ENCODE measurements at regions not wholly inside any gene's neighbourhood (a gene's known extent, or its start where the extent isn't known, plus 50 kb on each side); places are given as distances from the start of the nearest gene placed in this dataset.
A peak's percentile ranks its signal among the peaks of the same experiment; 100 is the strongest.

- Mint-ChIP-seq H3K4me1 (peaks cover 35% of the 10 kb centered on the region), H3K36me3 (no peaks in the 10 kb centered on the region), H3K27ac (no peak overlapping the region), H3K4me3 (no peak overlapping the region), H3K27me3 (ENCODE audit: low read depth in 3 of 3) (peaks cover 2 to 6% (median 3%) of the 10 kb centered on the region in 3 donors), H3K9me3 (no peaks in the 10 kb centered on the region)
- Histone ChIP-seq H2AFZ (ENCODE audit: insufficient read depth, low read depth, low read length, poor library complexity, severe bottlenecking) (no peak overlapping the region), H3K4me2 (replicated peaks; ENCODE audit: extremely low read depth, low read length, poor library complexity, severe bottlenecking) (no peak overlapping the region), H3K27me3 (ENCODE audit: control insufficient read depth in 2 of 2, insufficient read depth in 2 of 2, low read length in 2 of 2) (no peaks in the 10 kb centered on the region), H3K4me3 (replicated peaks in 1 of 3; ENCODE audit: low read depth in 2 of 3, low read length in 3 of 3) (no peak overlapping the region), H3K27ac (ENCODE audit: low read depth in 1 of 2, low read length in 2 of 2) (no peak overlapping the region), H3K9ac (ENCODE audit: insufficient read depth, low read length, poor library complexity, severe bottlenecking) (no peak overlapping the region), H4K20me1 (ENCODE audit: insufficient read depth, low read length) (no peaks in the 10 kb centered on the region), H3K4me1 (ENCODE audit: control insufficient read depth in 1 of 2, insufficient read depth in 2 of 2, low read length in 2 of 2) (peaks cover 26 to 32% of the 10 kb centered on the region in 2 donors), H3K36me3 (replicated peaks in 1 of 2; ENCODE audit: control insufficient read depth in 1 of 2, insufficient read depth in 2 of 2, low read length in 2 of 2) (no peaks in the 10 kb centered on the region), H3K9me3 (replicated peaks in 1 of 2; ENCODE audit: control insufficient read depth in 1 of 2, insufficient read depth in 1 of 2, low read length in 2 of 2) (no peaks in the 10 kb centered on the region), H3K79me2 (ENCODE audit: insufficient read depth, low read length) (no peaks in the 10 kb centered on the region)
- TF ChIP-seq CTCF (IDR thresholded peaks at IDR 0.05): no peak
- intact Hi-C loops (cut with micrococcal nuclease): no loop called here
- whole genome bisulfite sequencing (ENCODE audit: insufficient coverage): 88% methylated on average over 1 of the region's 2 CpGs
- DNase-seq: no peak
Measured at GRCh38 chr5:148913985-148914431, 87.6 kb downstream of the ADRB2 start.

GRCh38 chr5:148915224-148915817 lies 88.9 kb downstream of the ADRB2 start:
- Histone ChIP-seq H3K36me3 (replicated peaks in 1 of 2; ENCODE audit: control insufficient read depth in 1 of 2, insufficient read depth in 2 of 2, low read length in 2 of 2) (no peaks in the 10 kb centered on the region), H3K79me2 (ENCODE audit: insufficient read depth, low read length) (no peaks in the 10 kb centered on the region), H3K27ac (ENCODE audit: low read depth in 1 of 2, low read length in 2 of 2) (peak overlapping the region in 1 of 2 donors; percentile 32), H4K20me1 (ENCODE audit: insufficient read depth, low read length) (no peaks in the 10 kb centered on the region), H3K4me2 (replicated peaks; ENCODE audit: extremely low read depth, low read length, poor library complexity, severe bottlenecking) (no peak overlapping the region), H3K9me3 (replicated peaks in 1 of 2; ENCODE audit: control insufficient read depth in 1 of 2, insufficient read depth in 1 of 2, low read length in 2 of 2) (no peaks in the 10 kb centered on the region), H3K4me3 (replicated peaks in 1 of 3; ENCODE audit: low read depth in 2 of 3, low read length in 3 of 3) (no peak overlapping the region), H2AFZ (ENCODE audit: insufficient read depth, low read depth, low read length, poor library complexity, severe bottlenecking) (peak overlapping the region; percentile 44), H3K4me1 (ENCODE audit: control insufficient read depth in 1 of 2, insufficient read depth in 2 of 2, low read length in 2 of 2) (peaks cover 24 to 28% of the 10 kb centered on the region in 2 donors), H3K9ac (ENCODE audit: insufficient read depth, low read length, poor library complexity, severe bottlenecking) (peak overlapping the region; percentile 41), H3K27me3 (ENCODE audit: control insufficient read depth in 2 of 2, insufficient read depth in 2 of 2, low read length in 2 of 2) (no peaks in the 10 kb centered on the region)
- intact Hi-C loops (cut with micrococcal nuclease): no loop called here
- Mint-ChIP-seq H3K9me3 (no peaks in the 10 kb centered on the region), H3K36me3 (no peaks in the 10 kb centered on the region), H3K27me3 (ENCODE audit: low read depth in 3 of 3) (peaks cover under 1 to 6% (median 4%) of the 10 kb centered on the region in 3 donors), H3K27ac (peak overlapping the region in 5 of 7 donors; percentile 34 to 57 (median 42)), H3K4me1 (peaks cover 32% of the 10 kb centered on the region), H3K4me3 (peak overlapping the region in 1 of 2 donors; percentile 19)
- no peak for DNase-seq
- 100% methylated on average over 2 of the region's 7 CpGs for WGBS (ENCODE audit: insufficient coverage)
- no peak for TF ChIP-seq CTCF (IDR thresholded peaks at IDR 0.05)
